Keratinocyte (primary cell): ENCODE measurements at regions not wholly inside any gene's neighbourhood (a gene's known extent, or its start where the extent isn't known, plus 50 kb on each side); places are given as distances from the start of the nearest gene placed in this dataset.

Experiments
- DNase-seq: peaks from one replicate; pipeline ENCODE4 v3.0.0-alpha.2; 2011; ENCODE audit warnings: low read depth, missing footprints, low spot score
- FAIRE-seq: peaks from 2 replicates; lab custom pipeline; 2011; peaks lifted over from hg19 to GRCh38; lab: Jason Lieb, UNC
- H2AFZ ChIP-seq: 2 replicates; pipeline ENCODE4 v1.6.0; 2012; ENCODE audit warnings: low read length, control low read depth, inconsistent platforms; ENCODE audit not compliant: control insufficient read depth
- H3K27ac ChIP-seq: 2 replicates; pipeline ENCODE4 v1.5.1; 2011; ENCODE audit warnings: low read length; ENCODE audit not compliant: control insufficient read depth, insufficient read depth
- H3K27me3 ChIP-seq: 3 replicates; pipeline ENCODE4 v1.6.0; 2011; ENCODE audit warnings: low read length; ENCODE audit not compliant: control insufficient read depth, insufficient read depth; ENCODE audit errors: extremely low read depth
- H3K36me3 ChIP-seq, 2 experiments: 2 replicates in 1 of 2; 3 replicates in 1 of 2; pipeline ENCODE4 v1.5.1; 2011; ENCODE audit warnings: low read length in 2 of 2, mild to moderate bottlenecking in 1 of 2; ENCODE audit not compliant: control insufficient read depth in 2 of 2, insufficient read depth in 2 of 2; ENCODE audit errors: extremely low read depth in 1 of 2
- H3K4me1 ChIP-seq: 3 replicates; pipeline ENCODE4 v1.5.1; 2011; ENCODE audit warnings: low read length; ENCODE audit not compliant: control insufficient read depth, insufficient read depth; ENCODE audit errors: extremely low read depth
- H3K4me2 ChIP-seq: 3 replicates; pipeline ENCODE4 v1.6.0; 2011; ENCODE audit warnings: low read depth, low read length; ENCODE audit not compliant: control insufficient read depth, insufficient read depth; ENCODE audit errors: extremely low read depth
- H3K4me3 ChIP-seq, 3 experiments: fragments of 200-600 bp in 1 of 3; sonication (generic) in 1 of 3; 2 replicates in 2 of 3; 3 replicates in 1 of 3; pipeline ENCODE4 v1.5.1; 2011 to 2016; ENCODE audit warnings: low read length in 3 of 3, mild to moderate bottlenecking in 3 of 3, control low read depth in 2 of 3, inconsistent platforms in 1 of 3, low read depth in 1 of 3, mixed read lengths in 1 of 3, mixed run types in 1 of 3, moderate library complexity in 1 of 3; ENCODE audit not compliant: control insufficient read depth in 2 of 3, insufficient read depth in 2 of 3; ENCODE audit errors: extremely low read depth in 1 of 3
- H3K79me2 ChIP-seq: 2 replicates; pipeline ENCODE4 v1.6.0; 2012; ENCODE audit warnings: low read length; ENCODE audit not compliant: control insufficient read depth, insufficient read depth
- H3K9ac ChIP-seq: 3 replicates; pipeline ENCODE4 v1.6.0; 2011; ENCODE audit warnings: low read length; ENCODE audit not compliant: control insufficient read depth, insufficient read depth; ENCODE audit errors: extremely low read depth
- H3K9me1 ChIP-seq: 3 replicates; pipeline ENCODE4 v1.6.0; 2011; ENCODE audit warnings: low read length; ENCODE audit not compliant: control insufficient read depth, insufficient read depth; ENCODE audit errors: extremely low read depth
- H3K9me3 ChIP-seq: 2 replicates; pipeline ENCODE4 v1.5.1; 2012; ENCODE audit warnings: low read depth, low read length; ENCODE audit not compliant: control insufficient read depth
- H4K20me1 ChIP-seq: 3 replicates; pipeline ENCODE4 v1.6.0; 2011; ENCODE audit warnings: low read length; ENCODE audit not compliant: control insufficient read depth, insufficient read depth; ENCODE audit errors: extremely low read depth
- EZH2 ChIP-seq: IDR thresholded peaks from one replicate; pipeline ENCODE4 v1.6.1; 2012; ENCODE audit warnings: inconsistent platforms, mild to moderate bottlenecking, low read length, moderate library complexity
- dilution Hi-C: fragments of 300-500 bp; cut with MboI; formaldehyde crosslinking; loops from one replicate; pipeline ENCODE4 v1.7.0; 2020; ENCODE audit warnings: low sequenced_read_pairs; ENCODE audit not compliant: extremely low pct_ligation_motif_present
- TF ChIP-seq, protein P1 (sequence below), 3 experiments: IDR thresholded peaks in 1 of 3; conservative IDR thresholded peaks in 1 of 3; optimal IDR thresholded peaks in 1 of 3; 2 replicates in 2 of 3; 3 replicates in 1 of 3; pipeline versions ENCODE3 to v1.5.1; 2011; ENCODE audit warnings: low read length in 3 of 3, mild to moderate bottlenecking in 3 of 3, moderate library complexity in 2 of 3, control low read depth in 1 of 3, inconsistent platforms in 1 of 3; ENCODE audit not compliant: insufficient read depth in 2 of 3; ENCODE audit errors: extremely low read depth in 1 of 3

- Histone ChIP-seq H3K4me3 (peak overlapping the region in 2 of 3 experiments; percentile 19 to 31), H3K27ac (peak overlapping the region; percentile 55), H4K20me1 (no peaks in the 10 kb centered on the region), H3K36me3 (no peaks in the 10 kb centered on the region), H3K4me2 (peak overlapping the region; percentile 82), H3K79me2 (no peaks in the 10 kb centered on the region), H3K9me1 (no peaks in the 10 kb centered on the region), H3K27me3 (no peaks in the 10 kb centered on the region), H3K9ac (peak overlapping the region; percentile 13), H3K4me1 (peaks cover 27% of the 10 kb centered on the region), H3K9me3 (no peaks in the 10 kb centered on the region), H2AFZ (peak overlapping the region; percentile 85)
- TF ChIP-seq, protein P1, sequence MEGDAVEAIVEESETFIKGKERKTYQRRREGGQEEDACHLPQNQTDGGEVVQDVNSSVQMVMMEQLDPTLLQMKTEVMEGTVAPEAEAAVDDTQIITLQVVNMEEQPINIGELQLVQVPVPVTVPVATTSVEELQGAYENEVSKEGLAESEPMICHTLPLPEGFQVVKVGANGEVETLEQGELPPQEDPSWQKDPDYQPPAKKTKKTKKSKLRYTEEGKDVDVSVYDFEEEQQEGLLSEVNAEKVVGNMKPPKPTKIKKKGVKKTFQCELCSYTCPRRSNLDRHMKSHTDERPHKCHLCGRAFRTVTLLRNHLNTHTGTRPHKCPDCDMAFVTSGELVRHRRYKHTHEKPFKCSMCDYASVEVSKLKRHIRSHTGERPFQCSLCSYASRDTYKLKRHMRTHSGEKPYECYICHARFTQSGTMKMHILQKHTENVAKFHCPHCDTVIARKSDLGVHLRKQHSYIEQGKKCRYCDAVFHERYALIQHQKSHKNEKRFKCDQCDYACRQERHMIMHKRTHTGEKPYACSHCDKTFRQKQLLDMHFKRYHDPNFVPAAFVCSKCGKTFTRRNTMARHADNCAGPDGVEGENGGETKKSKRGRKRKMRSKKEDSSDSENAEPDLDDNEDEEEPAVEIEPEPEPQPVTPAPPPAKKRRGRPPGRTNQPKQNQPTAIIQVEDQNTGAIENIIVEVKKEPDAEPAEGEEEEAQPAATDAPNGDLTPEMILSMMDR (optimal IDR thresholded peaks at IDR 0.05 in 1 of 3, IDR thresholded peaks at IDR 0.05 in 1 of 3, conservative IDR thresholded peaks at IDR 0.05 in 1 of 3; ENCODE audit: extremely low read depth in 1 of 3, insufficient read depth in 2 of 3, low read length in 3 of 3): no peak
- TF ChIP-seq EZH2: no peak
- DNase-seq (no peak), FAIRE-seq (peak; percentile 61)
- dilution Hi-C loops: no loop called here
Observed at GRCh38 chr9:86721226-86721781, 226.0 kb downstream of the GAS1 start.

- peak overlapping the region in 1 of 3 experiments; percentile 19 for H3K4me3 ChIP-seq
- no peaks in the 10 kb centered on the region for H3K79me2 ChIP-seq
- H3K9ac ChIP-seq: no peak overlapping the region
- TF ChIP-seq EZH2: no peak
- TF ChIP-seq, protein P1 (optimal IDR thresholded peaks at IDR 0.05 in 1 of 3, IDR thresholded peaks at IDR 0.05 in 1 of 3, conservative IDR thresholded peaks at IDR 0.05 in 1 of 3; ENCODE audit: extremely low read depth in 1 of 3, insufficient read depth in 2 of 3, low read length in 3 of 3): no peak
- peak overlapping the region; percentile 82 for H3K4me2 ChIP-seq
- no peaks in the 10 kb centered on the region for H3K9me1 ChIP-seq
- peaks cover 27% of the 10 kb centered on the region for H3K4me1 ChIP-seq
- peak overlapping the region; percentile 55 for H3K27ac ChIP-seq
- dilution Hi-C loops: no loop called here
- no peaks in the 10 kb centered on the region for H3K36me3 ChIP-seq
- H3K27me3 ChIP-seq: no peaks in the 10 kb centered on the region
- peak overlapping the region; percentile 85 for H2AFZ ChIP-seq
- DNase-seq (no peak), FAIRE-seq (no peak)
- no peaks in the 10 kb centered on the region for H3K9me3 ChIP-seq
- H4K20me1 ChIP-seq: no peaks in the 10 kb centered on the region
Observed at GRCh38 chr9:86720639-86721225, 226.6 kb downstream of the GAS1 start.
